OCI-LY1 (cell line): ENCODE measurements at regions not wholly inside any gene's neighbourhood (a gene's known extent, or its start where the extent isn't known, plus 50 kb on each side); places are given as distances from the start of the nearest gene placed in this dataset.
A peak's percentile ranks its signal among the peaks of the same experiment; 100 is the strongest.

Experiments
- H2AFZ ChIP-seq: fragments of 200-600 bp; sonication (generic), shearing (Covaris generic); 2 replicates; pipeline ENCODE4 v1.6.0; 2014; ENCODE audit warnings: antibody characterized with exemption, mild to moderate bottlenecking, low read length
- H3F3A ChIP-seq: fragments of 200-600 bp; sonication (generic), shearing (Covaris generic); 2 replicates; pipeline ENCODE4 v1.6.0; 2014; ENCODE audit warnings: mild to moderate bottlenecking, antibody characterized with exemption, low read length, moderate library complexity; ENCODE audit not compliant: insufficient read depth
- H3K27ac ChIP-seq: fragments of 200-600 bp; sonication (generic); 2 replicates; pipeline ENCODE4 v1.5.1; 2014; ENCODE audit warnings: low read length, mixed run types, mild to moderate bottlenecking, low read depth; ENCODE audit not compliant: poor library complexity, severe bottlenecking
- H3K27me3 ChIP-seq: fragments of 200-600 bp; sonication (generic); 2 replicates; pipeline ENCODE4 v1.6.0; 2014; ENCODE audit warnings: antibody characterized with exemption, mild to moderate bottlenecking, low read length, moderate library complexity; ENCODE audit not compliant: insufficient read depth
- H3K36me3 ChIP-seq: fragments of 200-600 bp; sonication (generic); 2 replicates; pipeline ENCODE4 v1.6.1; 2014; ENCODE audit warnings: mild to moderate bottlenecking, antibody characterized with exemption, low read length, moderate library complexity, mixed read lengths; ENCODE audit not compliant: insufficient read depth
- H3K4me1 ChIP-seq: fragments of 200-600 bp; sonication (generic); 2 replicates; pipeline ENCODE4 v1.5.1; 2014; ENCODE audit warnings: mild to moderate bottlenecking, low read length, moderate library complexity; ENCODE audit not compliant: insufficient read depth, severe bottlenecking
- H3K4me2 ChIP-seq: fragments of 200-600 bp; sonication (generic), shearing (Covaris generic); 2 replicates; pipeline ENCODE4 v1.6.1; 2014; ENCODE audit warnings: low read length
- H3K4me3 ChIP-seq: fragments of 200-600 bp; sonication (generic); 2 replicates; pipeline ENCODE4 v1.5.1; 2014; ENCODE audit warnings: low read length, low read depth, mild to moderate bottlenecking, mixed read lengths; ENCODE audit not compliant: poor library complexity, severe bottlenecking
- H3K79me2 ChIP-seq: fragments of 200-600 bp; shearing (Covaris generic); 2 replicates; pipeline ENCODE4 v1.6.1; 2016; ENCODE audit warnings: mixed run types, low read length, mixed read lengths; ENCODE audit not compliant: insufficient read depth
- H3K9ac ChIP-seq: fragments of 200-600 bp; sonication (generic), shearing (Covaris generic); 2 replicates; pipeline ENCODE4 v1.6.1; 2014; ENCODE audit warnings: mild to moderate bottlenecking, low read length, mixed read lengths
- H3K9me2 ChIP-seq: fragments of 200-600 bp; sonication (generic), shearing (Covaris generic); 2 replicates; pipeline ENCODE4 v1.6.1; 2014; ENCODE audit warnings: low read depth, mild to moderate bottlenecking, low read length, mixed read lengths
- H3K9me3 ChIP-seq: fragments of 200-600 bp; shearing (Covaris generic); 2 replicates; pipeline ENCODE4 v1.6.1; 2014; ENCODE audit warnings: low read length, mixed read lengths
- H4K20me1 ChIP-seq: fragments of 200-600 bp; sonication (generic), shearing (Covaris generic); 2 replicates; pipeline ENCODE4 v1.6.0; 2016; ENCODE audit warnings: mild to moderate bottlenecking, low read length; ENCODE audit not compliant: insufficient read depth
- EZH2 ChIP-seq: fragments of 200-600 bp; sonication (generic), shearing (Covaris generic); IDR thresholded peaks from 2 replicates; pipeline ENCODE4 v1.8.0; 2017; ENCODE audit warnings: borderline replicate concordance, mixed run types, mild to moderate bottlenecking, antibody characterized with exemption, low read length, moderate library complexity, mixed read lengths
- TF ChIP-seq, protein P1 (sequence below): fragments of 200-600 bp; sonication (generic), shearing (Covaris generic); IDR thresholded peaks from 2 replicates; pipeline ENCODE4 v1.5.1; 2017; ENCODE audit warnings: mild to moderate bottlenecking, antibody characterized with exemption, low read length, moderate library complexity, mixed read lengths

DNA sequence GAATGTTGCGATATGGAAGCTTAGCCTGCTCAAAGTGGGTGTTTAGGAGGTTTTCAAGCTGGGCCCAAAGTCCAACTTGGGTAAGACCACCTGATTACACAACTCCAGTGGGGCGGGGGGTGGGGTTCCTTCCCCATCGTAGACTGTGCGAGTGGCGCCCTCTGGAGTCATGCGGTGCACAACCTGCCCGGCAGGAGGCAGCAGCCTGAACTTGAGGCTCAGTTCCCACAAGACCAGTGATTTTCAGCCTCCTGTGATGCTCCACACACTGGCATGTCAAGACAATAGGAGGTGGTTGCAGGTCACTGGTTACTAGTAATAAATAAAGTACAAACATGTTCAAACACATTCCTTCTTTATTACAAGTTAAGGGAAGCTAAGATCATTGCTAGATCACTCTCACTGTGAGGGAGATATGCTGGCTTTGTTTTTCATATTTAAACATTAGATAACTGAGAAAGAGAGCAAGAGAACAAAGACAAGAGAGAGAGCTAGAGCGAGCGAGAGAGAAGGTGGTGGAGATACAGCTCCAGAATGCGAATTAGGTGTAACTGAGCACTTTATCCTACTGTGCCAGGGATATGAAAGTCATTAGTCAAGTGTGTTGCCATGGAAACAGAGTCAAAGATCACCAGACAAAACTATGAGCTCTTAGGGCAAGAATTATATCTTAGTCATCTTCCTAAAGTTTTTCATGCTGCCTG, 97.4 kb upstream of the BMPER start:
- no peaks in the 10 kb centered on the region for H4K20me1 ChIP-seq
- TF ChIP-seq EZH2, result no peak
- TF ChIP-seq, protein P1, sequence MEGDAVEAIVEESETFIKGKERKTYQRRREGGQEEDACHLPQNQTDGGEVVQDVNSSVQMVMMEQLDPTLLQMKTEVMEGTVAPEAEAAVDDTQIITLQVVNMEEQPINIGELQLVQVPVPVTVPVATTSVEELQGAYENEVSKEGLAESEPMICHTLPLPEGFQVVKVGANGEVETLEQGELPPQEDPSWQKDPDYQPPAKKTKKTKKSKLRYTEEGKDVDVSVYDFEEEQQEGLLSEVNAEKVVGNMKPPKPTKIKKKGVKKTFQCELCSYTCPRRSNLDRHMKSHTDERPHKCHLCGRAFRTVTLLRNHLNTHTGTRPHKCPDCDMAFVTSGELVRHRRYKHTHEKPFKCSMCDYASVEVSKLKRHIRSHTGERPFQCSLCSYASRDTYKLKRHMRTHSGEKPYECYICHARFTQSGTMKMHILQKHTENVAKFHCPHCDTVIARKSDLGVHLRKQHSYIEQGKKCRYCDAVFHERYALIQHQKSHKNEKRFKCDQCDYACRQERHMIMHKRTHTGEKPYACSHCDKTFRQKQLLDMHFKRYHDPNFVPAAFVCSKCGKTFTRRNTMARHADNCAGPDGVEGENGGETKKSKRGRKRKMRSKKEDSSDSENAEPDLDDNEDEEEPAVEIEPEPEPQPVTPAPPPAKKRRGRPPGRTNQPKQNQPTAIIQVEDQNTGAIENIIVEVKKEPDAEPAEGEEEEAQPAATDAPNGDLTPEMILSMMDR, result peak; percentile 95
- no peaks in the 10 kb centered on the region for H3K9me2 ChIP-seq
- no peaks in the 10 kb centered on the region for H3K9me3 ChIP-seq
- H3K79me2 ChIP-seq, result no peaks in the 10 kb centered on the region
- no peaks in the 10 kb centered on the region for H3K27me3 ChIP-seq
- H3K4me1 ChIP-seq, result no peaks in the 10 kb centered on the region
- H3F3A ChIP-seq, result no peaks in the 10 kb centered on the region
- H3K4me3 ChIP-seq, result no peak overlapping the region
- no peak overlapping the region for H3K9ac ChIP-seq
- no peak overlapping the region for H3K4me2 ChIP-seq
- no peak overlapping the region for H3K27ac ChIP-seq
- no peaks in the 10 kb centered on the region for H3K36me3 ChIP-seq
- no peak overlapping the region for H2AFZ ChIP-seq

DNA sequence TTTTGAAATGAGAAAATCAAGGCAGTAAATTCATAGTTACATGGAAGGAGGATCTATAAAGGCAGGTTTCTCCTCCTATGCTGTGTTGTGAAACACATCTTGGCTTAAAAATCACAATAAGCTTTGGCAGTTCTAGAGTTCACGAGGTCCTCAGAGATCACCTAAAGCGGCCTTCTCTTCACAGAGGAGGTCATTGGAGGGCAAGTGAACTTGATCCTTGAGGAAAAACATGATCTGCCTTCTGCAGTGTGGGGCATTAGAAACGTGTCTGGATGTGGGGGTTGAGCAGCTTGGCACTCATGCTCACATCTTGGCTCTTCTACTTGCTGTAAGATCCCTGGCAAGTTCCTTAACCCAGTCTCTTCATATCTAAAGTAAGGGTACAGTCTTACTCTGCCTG, 96.1 kb upstream of the BMPER start:
- no peak overlapping the region for H3K4me3 ChIP-seq
- TF ChIP-seq EZH2, result no peak
- TF ChIP-seq, protein P1, result no peak
- H3K4me2 ChIP-seq, result no peak overlapping the region
- no peaks in the 10 kb centered on the region for H3K79me2 ChIP-seq
- no peak overlapping the region for H3K9ac ChIP-seq
- H3K9me3 ChIP-seq, result no peaks in the 10 kb centered on the region
- no peaks in the 10 kb centered on the region for H4K20me1 ChIP-seq
- no peaks in the 10 kb centered on the region for H3F3A ChIP-seq
- H3K36me3 ChIP-seq, result no peaks in the 10 kb centered on the region
- H3K9me2 ChIP-seq, result no peaks in the 10 kb centered on the region
- H3K4me1 ChIP-seq, result no peaks in the 10 kb centered on the region
- H2AFZ ChIP-seq, result no peak overlapping the region
- H3K27ac ChIP-seq, result no peak overlapping the region
- H3K27me3 ChIP-seq, result no peaks in the 10 kb centered on the region

DNA sequence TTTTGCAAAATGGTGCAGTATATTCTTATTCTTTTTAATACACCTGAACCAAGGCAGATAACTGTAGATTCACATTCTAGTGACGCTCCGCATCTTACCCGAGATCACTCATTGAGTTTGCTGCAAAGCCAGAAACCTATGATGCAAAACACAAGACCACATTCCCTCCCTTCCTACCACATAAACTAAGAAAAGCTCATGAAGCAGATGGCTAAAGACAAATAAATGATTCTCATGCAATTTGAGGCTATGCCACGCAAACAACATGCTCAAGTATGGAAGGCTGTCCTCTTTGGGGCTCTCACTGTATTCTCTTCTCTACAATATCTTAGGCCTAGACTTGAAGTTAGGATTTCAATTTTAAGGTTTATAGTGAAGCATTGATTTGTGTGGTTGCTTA, 95.0 kb upstream of the BMPER start:
- Histone ChIP-seq H3K9me2 (no peaks in the 10 kb centered on the region), H3K9me3 (no peaks in the 10 kb centered on the region), H3K27ac (no peak overlapping the region), H3K79me2 (no peaks in the 10 kb centered on the region), H3K9ac (no peak overlapping the region), H3K4me1 (no peaks in the 10 kb centered on the region), H3K27me3 (no peaks in the 10 kb centered on the region), H3K36me3 (no peaks in the 10 kb centered on the region), H3K4me2 (no peak overlapping the region), H2AFZ (no peak overlapping the region), H4K20me1 (no peaks in the 10 kb centered on the region), H3K4me3 (no peak overlapping the region), H3F3A (no peaks in the 10 kb centered on the region)
- no peak for TF ChIP-seq EZH2
- TF ChIP-seq, protein P1, result no peak
